ENCODE measurements at regions not wholly inside any gene's neighbourhood (a gene's known extent, or its start where the extent isn't known, plus 50 kb on each side); places are given as distances from the start of the nearest gene placed in this dataset.

GRCh38 chr6:119566546-119567260, 217.1 kb upstream of the MAN1A1 start:
- no peaks in the 10 kb centered on the region for H3K4me1 Mint-ChIP-seq
- no peaks in the 10 kb centered on the region for H3K9me3 Mint-ChIP-seq
- POLR2A ChIA-PET = no interaction called here

More at GRCh38 chr6:119566546-119567260, 217.1 kb upstream of the MAN1A1 start:
- TF ChIP-seq PRRX2 (CRISPR knock-in tag; IDR thresholded peaks at IDR 0.05) = no peak
- TF ChIP-seq, protein P1, sequence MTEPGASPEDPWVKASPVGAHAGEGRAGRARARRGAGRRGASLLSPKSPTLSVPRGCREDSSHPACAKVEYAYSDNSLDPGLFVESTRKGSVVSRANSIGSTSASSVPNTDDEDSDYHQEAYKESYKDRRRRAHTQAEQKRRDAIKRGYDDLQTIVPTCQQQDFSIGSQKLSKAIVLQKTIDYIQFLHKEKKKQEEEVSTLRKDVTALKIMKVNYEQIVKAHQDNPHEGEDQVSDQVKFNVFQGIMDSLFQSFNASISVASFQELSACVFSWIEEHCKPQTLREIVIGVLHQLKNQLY (CRISPR knock-in tag; IDR thresholded peaks at IDR 0.05) = no peak
- no peak for TF ChIP-seq ARID4B (CRISPR knock-in tag; IDR thresholded peaks at IDR 0.05; ENCODE audit: borderline replicate concordance)
- TF ChIP-seq NFE2L1 (CRISPR knock-in tag; IDR thresholded peaks at IDR 0.05) = no peak
- no peak for TF ChIP-seq ZMAT4 (CRISPR knock-in tag; IDR thresholded peaks at IDR 0.05)
- no peak for TF ChIP-seq NFYB (CRISPR knock-in tag; conservative IDR thresholded peaks at IDR 0.05; ENCODE audit: low read depth)
- no peak for TF ChIP-seq GTF2I (CRISPR knock-in tag; conservative IDR thresholded peaks at IDR 0.05)
- TF ChIP-seq, protein P2, sequence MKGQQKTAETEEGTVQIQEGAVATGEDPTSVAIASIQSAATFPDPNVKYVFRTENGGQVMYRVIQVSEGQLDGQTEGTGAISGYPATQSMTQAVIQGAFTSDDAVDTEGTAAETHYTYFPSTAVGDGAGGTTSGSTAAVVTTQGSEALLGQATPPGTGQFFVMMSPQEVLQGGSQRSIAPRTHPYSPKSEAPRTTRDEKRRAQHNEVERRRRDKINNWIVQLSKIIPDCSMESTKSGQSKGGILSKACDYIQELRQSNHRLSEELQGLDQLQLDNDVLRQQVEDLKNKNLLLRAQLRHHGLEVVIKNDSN (CRISPR knock-in tag; IDR thresholded peaks at IDR 0.05) = no peak
- TF ChIP-seq ZNF232 (CRISPR knock-in tag; IDR thresholded peaks at IDR 0.05) = no peak
- no peak for TF ChIP-seq TCF7 (CRISPR knock-in tag; IDR thresholded peaks at IDR 0.05; ENCODE audit: low read depth)
- no peak for TF ChIP-seq RORB (CRISPR knock-in tag; IDR thresholded peaks at IDR 0.05)
- TF ChIP-seq ZNF532 (CRISPR knock-in tag; IDR thresholded peaks at IDR 0.05; ENCODE audit: borderline replicate concordance) = no peak
- TF ChIP-seq CREB1 (CRISPR knock-in tag; IDR thresholded peaks at IDR 0.05) = no peak
- no peak for TF ChIP-seq SOX15 (CRISPR knock-in tag; IDR thresholded peaks at IDR 0.05)
- no peak for TF ChIP-seq JUN (CRISPR knock-in tag; IDR thresholded peaks at IDR 0.05)
- TF ChIP-seq, protein P3, sequence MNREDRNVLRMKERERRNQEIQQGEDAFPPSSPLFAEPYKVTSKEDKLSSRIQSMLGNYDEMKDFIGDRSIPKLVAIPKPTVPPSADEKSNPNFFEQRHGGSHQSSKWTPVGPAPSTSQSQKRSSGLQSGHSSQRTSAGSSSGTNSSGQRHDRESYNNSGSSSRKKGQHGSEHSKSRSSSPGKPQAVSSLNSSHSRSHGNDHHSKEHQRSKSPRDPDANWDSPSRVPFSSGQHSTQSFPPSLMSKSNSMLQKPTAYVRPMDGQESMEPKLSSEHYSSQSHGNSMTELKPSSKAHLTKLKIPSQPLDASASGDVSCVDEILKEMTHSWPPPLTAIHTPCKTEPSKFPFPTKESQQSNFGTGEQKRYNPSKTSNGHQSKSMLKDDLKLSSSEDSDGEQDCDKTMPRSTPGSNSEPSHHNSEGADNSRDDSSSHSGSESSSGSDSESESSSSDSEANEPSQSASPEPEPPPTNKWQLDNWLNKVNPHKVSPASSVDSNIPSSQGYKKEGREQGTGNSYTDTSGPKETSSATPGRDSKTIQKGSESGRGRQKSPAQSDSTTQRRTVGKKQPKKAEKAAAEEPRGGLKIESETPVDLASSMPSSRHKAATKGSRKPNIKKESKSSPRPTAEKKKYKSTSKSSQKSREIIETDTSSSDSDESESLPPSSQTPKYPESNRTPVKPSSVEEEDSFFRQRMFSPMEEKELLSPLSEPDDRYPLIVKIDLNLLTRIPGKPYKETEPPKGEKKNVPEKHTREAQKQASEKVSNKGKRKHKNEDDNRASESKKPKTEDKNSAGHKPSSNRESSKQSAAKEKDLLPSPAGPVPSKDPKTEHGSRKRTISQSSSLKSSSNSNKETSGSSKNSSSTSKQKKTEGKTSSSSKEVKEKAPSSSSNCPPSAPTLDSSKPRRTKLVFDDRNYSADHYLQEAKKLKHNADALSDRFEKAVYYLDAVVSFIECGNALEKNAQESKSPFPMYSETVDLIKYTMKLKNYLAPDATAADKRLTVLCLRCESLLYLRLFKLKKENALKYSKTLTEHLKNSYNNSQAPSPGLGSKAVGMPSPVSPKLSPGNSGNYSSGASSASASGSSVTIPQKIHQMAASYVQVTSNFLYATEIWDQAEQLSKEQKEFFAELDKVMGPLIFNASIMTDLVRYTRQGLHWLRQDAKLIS (CRISPR knock-in tag; IDR thresholded peaks at IDR 0.05; ENCODE audit: borderline replicate concordance) = no peak
- no peak for TF ChIP-seq SMAD4 (CRISPR knock-in tag; IDR thresholded peaks at IDR 0.05)
- no peak for TF ChIP-seq MYBL2 (CRISPR knock-in tag; IDR thresholded peaks at IDR 0.05)
- TF ChIP-seq, protein P4, sequence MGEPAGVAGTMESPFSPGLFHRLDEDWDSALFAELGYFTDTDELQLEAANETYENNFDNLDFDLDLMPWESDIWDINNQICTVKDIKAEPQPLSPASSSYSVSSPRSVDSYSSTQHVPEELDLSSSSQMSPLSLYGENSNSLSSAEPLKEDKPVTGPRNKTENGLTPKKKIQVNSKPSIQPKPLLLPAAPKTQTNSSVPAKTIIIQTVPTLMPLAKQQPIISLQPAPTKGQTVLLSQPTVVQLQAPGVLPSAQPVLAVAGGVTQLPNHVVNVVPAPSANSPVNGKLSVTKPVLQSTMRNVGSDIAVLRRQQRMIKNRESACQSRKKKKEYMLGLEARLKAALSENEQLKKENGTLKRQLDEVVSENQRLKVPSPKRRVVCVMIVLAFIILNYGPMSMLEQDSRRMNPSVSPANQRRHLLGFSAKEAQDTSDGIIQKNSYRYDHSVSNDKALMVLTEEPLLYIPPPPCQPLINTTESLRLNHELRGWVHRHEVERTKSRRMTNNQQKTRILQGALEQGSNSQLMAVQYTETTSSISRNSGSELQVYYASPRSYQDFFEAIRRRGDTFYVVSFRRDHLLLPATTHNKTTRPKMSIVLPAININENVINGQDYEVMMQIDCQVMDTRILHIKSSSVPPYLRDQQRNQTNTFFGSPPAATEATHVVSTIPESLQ (CRISPR knock-in tag; IDR thresholded peaks at IDR 0.05) = no peak
- TF ChIP-seq, protein P5, sequence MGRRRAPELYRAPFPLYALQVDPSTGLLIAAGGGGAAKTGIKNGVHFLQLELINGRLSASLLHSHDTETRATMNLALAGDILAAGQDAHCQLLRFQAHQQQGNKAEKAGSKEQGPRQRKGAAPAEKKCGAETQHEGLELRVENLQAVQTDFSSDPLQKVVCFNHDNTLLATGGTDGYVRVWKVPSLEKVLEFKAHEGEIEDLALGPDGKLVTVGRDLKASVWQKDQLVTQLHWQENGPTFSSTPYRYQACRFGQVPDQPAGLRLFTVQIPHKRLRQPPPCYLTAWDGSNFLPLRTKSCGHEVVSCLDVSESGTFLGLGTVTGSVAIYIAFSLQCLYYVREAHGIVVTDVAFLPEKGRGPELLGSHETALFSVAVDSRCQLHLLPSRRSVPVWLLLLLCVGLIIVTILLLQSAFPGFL (CRISPR knock-in tag; IDR thresholded peaks at IDR 0.05; ENCODE audit: borderline replicate concordance) = no peak
- DNase-seq (ENCODE audit: low spot score) (no peak), ATAC-seq (no peak)
- Mint-ChIP-seq H3K27ac (no peak overlapping the region), H3K4me3 (no peak overlapping the region), H3K36me3 (no peaks in the 10 kb centered on the region), H3K27me3 (ENCODE audit: low read depth) (no peaks in the 10 kb centered on the region)
- CTCF ChIA-PET = no interaction called here
